GM19452 (cell line): ENCODE measurements at regions not wholly inside any gene's neighbourhood (a gene's known extent, or its start where the extent isn't known, plus 50 kb on each side); places are given as distances from the start of the nearest gene placed in this dataset.
"Not testable (repeated sequence)": the region's sequence is repeated elsewhere in the genome, so short reads cannot be mapped to it uniquely, and the experiment has no call there.

Experiments used
- ATAC-seq: cut with Tn5 transposase; IDR thresholded peaks from one replicate; pipeline ENCODE4 v1.9.1; 2021; ENCODE audit not compliant: unreplicated experiment

DNA sequence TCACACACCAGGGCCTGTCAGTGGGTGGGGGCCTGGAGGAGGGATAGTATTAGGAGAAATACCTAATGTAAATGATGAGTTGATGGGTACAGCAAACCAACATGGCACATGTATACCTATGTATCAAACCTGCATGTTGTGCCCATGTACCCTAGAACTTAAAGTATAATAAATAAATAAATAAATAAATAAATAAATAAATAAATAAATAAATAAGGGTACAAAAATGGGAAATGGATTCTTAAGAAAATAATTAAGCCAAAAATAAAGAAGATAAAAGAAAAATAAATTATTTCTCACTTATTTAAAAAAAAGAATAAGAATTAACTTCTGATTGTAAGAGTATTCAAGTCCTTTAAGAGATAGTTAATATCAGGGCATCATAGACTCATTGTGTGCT is 117.3 kb upstream of the API5 start:
- ATAC-seq: not testable (repeated sequence)

GRCh38 chr11:43197379-43197778 is 114.4 kb upstream of the API5 start:
- ATAC-seq: no peak

DNA sequence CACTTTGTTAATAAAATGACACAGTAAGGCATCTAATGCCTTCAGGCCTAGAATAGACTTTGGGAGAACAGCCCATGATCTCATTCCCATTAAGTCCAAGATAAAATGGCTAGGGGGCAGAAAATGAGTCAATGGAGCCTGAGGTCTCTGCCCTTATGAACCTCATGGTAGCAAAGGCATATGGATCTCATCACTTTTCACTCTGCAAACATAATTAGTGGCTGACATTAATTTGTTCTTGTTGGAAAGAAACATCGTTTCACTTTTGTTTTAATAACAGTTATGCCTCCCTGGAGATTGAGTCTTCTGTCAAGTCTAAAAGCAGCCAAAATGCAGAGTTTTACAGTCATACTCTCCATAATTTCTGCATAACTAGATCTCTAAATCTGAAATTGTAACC is 111.8 kb upstream of the API5 start:
- no peak for ATAC-seq

- ATAC-seq: no peak
Measured at GRCh38 chr11:43212279-43212678, 99.5 kb upstream of the API5 start.

GRCh38 chr11:43214471-43214870 is 97.3 kb upstream of the API5 start:
- ATAC-seq: no peak

GRCh38 chr11:43217849-43218248 is 93.9 kb upstream of the API5 start:
- ATAC-seq: no peak

GRCh38 chr11:43222215-43222614 is 89.6 kb upstream of the API5 start:
- no peak for ATAC-seq

DNA sequence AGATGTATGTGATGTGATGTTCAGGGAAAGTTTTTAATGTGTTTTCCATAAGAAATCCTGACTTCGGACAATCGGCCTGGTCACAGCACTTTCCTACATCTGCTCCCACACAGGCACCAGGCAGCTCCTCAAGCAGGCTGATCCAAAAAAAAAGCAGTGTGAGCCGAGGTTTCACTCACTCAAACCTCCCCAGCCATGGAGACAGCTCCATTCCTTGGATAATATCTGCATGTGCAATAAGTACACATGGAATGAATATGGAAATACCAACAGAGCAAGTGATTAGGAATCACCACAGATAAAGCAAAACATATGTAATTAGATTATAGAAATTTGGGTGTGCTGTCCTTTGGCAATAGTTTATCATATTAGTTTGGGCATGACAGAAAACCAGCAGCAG is 88.8 kb upstream of the API5 start:
- no peak for ATAC-seq

DNA sequence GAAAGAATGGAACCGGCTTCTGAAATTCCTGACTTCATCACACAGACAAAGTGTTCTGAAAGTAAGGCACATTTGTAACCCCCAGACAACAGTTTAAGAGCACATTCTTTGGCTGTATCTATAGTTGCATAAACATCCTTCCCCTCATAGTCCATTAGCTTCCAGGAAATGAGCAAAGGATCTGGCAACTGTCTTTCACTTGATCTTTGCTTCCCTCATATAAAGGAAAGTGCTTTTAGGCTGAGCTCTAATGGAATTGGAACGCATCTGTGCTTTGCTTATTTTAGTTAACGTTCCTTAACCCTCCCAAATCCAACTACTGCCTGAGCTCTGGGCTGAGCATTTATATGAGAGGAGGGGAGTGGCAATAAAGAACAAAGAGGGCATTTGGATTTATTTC is 76.9 kb upstream of the API5 start:
- no peak for ATAC-seq

- no peak for ATAC-seq
Measured at GRCh38 chr11:43238341-43238740, 73.5 kb upstream of the API5 start.

- no peak for ATAC-seq
Measured at GRCh38 chr11:43239791-43240190, 72.0 kb upstream of the API5 start.

- no peak for ATAC-seq
Measured at GRCh38 chr11:43242401-43242800, 69.4 kb upstream of the API5 start.

DNA sequence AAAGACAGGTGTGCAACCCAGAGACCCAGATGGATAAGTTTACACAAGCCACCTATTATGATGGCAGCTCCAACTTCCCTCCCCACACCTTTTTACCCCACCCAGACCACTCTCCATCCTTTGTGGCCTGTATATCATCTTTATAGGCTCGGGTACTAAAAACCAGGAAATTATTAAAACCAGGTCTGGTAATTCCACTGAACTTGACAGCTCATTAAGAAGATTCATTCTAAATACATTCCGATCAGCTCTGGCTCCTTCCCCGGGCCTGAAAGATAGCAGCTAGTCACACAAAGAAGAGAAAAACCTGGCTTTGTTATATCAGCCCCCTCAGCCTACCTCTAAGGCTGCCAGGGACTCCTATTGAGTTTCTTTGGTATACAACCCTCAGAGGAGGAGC is 67.9 kb upstream of the API5 start:
- ATAC-seq: no peak

DNA sequence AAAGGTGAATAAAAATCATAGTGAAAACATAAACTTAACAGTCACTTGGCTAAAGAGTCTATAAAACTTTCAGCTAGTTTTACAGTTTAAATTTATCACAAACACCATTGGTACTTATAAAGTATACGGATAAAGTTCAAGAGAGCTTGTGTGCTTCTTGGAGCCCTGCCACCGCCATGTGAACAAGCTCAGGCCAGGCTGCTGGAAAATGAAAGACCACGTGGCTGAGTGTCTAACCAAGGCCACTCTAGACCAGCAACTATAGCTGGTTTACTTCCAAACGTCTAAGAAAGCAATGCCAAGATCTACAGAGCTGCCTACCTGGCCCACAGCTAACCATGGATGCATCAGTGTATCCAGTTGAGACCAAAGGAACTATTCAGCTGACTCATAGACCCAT is 66.3 kb upstream of the API5 start:
- ATAC-seq: no peak

GRCh38 chr11:43250309-43250708 is 61.5 kb upstream of the API5 start:
- no peak for ATAC-seq

DNA sequence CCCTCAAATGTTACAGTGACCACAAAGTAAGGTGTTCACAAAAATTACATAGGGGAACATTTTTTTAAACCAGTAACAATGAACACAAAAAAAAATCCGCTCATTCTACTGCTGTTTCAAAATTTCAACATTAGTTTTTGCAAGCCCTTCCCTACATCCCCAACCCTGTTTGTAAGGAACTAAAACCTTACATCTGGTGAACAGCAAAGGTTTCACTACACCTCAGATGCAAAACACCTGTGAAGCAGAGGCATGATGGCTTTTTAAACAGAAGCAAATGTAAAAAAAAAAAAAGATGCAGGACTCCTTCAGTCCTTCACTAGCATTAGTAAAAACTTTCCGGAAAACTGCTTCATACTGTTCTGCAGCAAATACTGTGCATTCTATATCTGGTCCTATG is 50.0 kb upstream of the API5 start:
- ATAC-seq: no peak
